ENCODE measurements at regions not wholly inside any gene's neighbourhood (a gene's known extent, or its start where the extent isn't known, plus 50 kb on each side); places are given as distances from the start of the nearest gene placed in this dataset.
A peak's percentile ranks its signal among the peaks of the same experiment; 100 is the strongest.

DNA sequence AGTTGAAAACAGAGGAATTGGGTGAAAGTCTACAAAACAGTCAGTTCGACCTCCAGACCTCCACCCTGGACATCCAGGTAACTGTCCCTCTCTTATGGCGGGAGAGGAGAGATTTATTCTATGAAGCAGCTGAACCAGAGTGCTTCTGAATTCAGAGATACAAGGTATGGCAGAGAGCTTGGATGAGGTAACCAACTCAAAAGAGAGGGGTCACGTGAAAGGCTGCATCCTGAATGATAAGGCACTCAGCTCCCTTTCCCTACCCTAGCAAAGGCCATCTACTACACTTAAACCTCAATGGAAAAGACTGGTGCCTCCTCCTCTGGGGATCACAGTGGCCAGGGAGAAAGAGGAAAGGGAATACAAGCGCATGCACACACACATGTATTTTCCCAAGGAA lies 88.4 kb upstream of the KCNA3 start:
- DNase-seq, result no peak

DNA sequence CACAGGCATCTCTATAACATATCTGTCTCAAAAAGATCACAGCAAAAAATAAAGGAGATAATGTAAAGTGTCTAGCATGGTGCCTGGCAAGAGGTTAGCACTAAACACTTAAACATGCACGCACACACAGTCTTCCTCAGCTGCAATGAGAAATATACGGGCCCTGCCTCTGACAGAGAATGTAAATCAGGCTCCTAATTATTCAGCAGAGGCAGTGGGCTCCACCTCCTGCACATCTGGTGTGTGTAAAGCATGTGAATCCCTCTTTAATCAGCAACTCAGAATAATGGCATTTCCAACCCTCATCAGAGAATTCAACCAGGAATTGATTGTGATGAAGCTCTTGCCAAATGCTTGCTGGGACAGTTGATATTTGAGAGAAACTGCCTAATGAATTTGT lies 85.6 kb upstream of the KCNA3 start:
- no peak for DNase-seq

DNA sequence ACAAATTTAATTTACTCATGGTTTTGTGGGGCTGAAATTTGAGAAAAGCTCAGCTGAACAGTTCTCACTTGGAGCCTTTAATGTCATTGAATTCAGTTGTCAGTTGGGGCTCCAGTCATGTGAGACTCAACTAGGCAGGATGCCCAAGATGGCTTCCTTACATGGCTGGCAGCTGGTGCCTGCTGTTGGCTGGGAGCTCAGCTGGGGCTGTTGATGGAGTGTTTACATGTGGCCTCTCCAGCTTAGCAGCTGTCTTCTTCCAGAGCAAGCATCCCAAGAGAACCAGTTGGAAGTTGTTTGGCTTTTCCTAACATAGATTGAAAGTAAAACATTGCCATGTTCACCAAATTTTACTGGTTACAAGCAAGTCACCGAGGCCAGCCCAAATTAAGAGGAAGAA lies 81.8 kb upstream of the KCNA3 start:
- peak; percentile 89 for DNase-seq

DNA sequence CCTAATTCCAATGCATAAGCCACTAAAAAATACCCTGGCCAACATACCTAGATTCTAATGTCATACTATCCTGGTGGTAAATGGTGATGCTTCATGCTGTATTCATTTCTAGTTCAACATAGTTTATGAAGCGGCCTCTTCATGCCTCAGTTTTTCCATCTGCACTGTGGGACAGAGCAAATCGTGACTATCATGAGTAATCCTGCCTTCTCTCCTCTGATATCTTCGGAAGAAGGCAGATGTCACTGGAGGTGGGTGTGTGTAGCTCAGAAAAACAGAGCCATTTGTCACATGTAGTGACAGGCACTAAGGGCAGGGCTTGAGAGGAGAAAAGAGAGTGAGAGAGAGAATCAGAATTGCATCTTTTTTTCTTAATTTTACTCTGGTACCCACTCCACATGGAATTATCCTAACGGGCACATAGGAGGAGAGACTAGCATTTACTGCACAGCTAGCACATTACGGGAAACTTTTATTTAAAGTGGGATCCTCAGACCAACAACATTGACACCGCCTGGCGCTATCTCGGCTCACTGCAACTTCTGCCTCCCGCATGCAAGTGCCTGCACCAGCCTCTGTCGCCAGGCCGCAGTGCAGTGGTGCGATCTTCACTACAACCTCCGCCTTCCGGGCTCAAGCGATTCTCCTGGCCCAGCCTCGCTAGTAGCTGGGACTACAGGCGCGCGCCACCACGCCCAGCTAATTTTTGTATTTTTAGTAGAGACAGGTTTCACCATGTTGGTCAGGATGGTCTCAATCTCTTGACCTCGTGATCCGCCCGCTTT lies 78.4 kb upstream of the KCNA3 start:
- DNase-seq, result no peak

DNA sequence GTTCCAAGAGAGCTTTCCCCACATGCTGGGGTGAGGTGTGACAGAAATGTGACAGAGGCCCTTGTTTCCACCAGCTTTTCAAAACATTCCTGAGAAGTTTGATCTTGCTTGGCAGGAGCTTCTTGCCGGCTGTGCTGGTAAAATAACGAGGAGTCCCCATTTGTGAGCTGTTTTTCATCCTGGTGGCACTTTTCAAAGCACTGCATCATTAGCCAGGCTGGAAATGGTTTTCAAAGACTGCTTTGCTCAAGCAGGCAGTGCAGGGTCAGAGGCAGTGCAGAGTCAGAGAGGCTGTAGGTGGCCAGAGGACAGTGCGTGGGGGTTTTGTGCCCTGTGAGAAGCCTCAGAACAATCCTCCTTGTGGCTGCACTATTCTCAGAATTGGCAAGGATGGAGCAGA lies 75.8 kb upstream of the KCNA3 start:
- no peak for DNase-seq

DNA sequence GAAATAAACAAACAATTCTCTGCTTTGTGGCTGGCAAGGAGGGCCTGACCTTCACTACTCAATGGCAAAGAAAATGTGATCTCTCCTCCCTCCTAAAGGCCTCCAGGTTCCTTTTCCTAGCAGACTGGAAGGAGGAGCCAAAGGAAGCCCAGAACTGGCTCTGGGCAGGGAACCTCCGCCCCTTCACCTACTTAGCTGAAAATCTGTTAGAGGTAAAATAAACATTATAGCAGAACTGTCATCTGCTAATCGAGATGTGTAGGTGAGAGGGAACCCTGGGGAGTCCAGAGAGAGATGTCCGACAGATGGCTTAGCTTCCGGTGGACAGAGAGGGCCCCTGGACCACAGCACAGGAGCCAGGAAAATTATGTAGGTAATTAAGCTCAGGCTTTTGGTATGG lies 75.2 kb upstream of the KCNA3 start:
- no peak for DNase-seq

DNA sequence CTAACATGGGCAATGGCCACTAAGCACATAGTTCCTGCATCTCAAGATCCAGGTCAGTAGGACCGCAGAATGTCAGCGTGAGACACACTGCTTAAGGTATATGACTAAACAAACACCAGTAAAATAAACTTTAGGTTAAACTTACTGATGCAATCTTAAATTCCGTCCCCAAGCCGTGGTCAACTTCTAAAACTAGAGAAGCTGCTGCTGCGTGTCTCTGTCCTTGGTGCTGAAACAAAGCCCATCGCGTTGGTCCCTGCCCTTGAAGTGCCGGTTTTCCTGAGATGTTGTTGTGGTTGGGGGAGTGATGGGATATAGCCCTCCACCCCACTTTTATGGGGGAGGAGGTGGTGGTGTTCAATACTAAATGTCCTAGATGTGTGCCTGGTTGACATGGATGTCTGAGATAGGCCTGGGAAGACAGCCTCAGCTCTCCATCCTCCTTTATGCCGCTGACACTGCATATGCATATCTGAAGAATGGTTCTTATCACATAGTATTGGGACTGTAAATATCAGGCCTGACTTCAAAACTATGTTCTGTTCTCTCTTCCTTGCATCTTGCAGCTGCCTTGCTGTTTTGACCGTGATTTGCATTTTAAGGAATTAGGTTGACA lies 72.0 kb upstream of the KCNA3 start:
- no peak for DNase-seq

DNA sequence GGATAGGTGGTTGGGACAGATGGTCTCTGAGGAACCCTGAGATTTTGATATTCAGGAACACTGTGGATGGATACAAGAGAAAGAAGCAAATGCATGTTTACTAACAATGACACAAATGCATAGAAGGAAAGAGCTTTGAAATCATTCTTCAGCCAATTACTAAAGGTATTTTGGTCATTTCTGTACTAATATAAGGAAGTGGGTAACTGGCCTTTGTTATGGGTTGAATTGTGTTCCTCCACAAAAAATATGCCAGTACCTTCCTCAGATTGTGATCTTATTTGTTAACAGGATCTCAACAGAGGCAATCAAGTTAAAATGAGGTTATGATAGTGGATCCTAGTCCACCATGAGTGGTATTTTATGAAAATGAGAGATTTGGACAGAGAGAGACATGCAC lies 68.7 kb upstream of the KCNA3 start:
- DNase-seq, result no peak

DNA sequence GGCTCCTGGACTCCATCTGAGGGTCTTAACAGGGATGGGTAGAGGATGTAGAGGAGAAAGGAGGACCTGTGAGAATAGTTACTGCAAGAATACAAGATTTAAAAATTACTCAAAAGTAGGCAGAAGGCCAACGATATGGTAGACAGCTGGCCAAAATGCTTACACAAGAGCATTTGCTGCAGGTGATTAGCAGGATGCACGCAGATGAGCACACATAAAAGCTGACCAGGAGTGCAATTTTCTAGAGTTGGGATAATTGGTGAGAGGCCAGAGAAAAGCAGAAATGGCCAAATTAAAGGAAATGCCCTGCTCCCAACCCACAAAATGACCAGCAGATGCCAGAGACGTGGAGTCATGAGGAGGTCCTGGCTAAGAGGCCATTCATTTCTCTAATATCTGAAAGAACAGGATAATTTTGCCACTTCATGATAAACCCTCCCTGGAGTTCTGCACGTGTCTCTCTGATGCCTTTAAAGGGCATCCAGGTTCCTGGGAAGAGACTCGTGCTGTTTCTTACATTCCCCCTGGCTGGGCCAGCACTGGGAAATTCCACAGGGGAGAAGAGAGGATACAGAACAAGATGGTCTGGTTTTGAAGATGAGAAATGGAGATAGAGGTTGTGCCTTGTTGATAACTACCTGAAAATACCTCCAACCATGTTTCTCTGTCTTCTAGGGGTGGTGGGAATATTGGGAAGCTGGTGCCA lies 62.3 kb upstream of the KCNA3 start:
- DNase-seq, result no peak

DNA sequence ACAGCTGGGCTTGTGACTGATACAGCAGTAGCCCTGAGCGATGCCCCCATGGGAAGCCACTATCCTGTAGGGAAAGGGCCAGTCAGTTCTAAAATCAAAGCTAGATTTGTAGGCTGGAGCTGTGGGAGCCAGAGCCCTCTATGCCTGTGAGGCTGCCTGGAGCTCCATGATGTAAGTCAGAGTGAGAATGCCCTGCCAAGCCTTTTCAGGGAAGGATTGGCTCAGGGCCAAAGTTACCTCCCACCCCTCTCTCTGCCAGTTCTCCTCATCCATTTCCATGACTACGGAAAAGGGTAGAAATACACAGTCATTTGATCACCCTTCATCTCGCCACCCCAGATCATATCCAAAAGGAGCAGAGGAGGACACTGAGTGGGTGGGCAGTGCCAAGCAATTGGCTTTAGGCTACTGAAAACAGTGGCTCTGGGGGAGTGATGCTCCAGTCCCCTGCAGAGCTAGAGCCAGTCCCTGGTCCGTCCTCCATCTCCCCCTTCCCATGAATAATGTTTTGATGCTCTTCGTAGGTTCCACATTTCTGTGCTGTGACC lies 59.5 kb upstream of the KCNA3 start:
- peak; percentile 31 for DNase-seq

DNA sequence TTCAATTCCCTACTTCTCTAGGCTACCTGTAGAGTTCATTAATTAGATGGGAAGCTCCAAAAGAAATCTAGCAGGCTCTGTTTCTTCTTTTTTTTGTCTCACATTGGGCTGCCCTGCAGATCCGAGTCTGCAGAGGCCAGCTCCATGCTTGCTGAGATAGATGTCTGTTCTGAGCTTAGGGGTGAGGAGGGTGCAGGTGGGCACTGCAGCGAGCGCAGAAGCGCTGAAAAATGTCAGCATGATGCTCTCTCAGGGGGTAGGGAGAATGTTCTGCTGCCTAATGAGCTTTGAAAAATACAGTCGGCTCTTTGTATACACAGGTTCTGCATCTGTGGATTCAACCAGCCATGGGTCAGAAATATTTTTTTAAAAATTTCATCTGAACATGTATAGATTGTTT lies 56.8 kb upstream of the KCNA3 start:
- DNase-seq, result no peak

DNA sequence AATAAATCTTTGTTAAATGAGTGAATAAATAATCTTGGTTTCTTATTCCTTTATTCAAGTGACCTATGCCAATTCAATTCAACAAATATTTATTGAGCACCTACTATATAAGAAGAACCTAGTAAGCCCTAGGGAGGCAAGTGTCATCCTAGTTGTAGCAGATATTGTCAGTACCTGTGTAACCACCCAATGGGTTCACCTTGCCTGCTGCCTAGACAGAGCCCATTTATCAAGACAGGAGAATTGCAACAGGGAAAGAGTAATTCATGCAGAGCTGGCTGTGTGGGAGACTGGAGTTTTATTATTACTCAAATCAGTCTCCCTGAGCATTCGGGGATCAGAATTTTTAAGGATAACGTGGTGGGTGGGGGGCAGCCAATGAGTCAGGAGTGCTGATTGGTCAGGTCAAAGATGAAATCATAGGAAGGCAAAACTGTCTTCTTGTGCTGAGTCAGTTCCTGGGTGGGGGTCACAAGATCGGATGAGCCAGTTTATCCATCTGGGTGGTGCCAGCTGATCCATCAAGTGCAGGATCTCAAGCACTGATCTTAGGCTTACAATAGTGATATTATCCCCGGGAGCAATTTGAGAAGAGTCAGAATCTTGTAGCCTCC lies 53.8 kb upstream of the KCNA3 start:
- DNase-seq, result no peak

DNA sequence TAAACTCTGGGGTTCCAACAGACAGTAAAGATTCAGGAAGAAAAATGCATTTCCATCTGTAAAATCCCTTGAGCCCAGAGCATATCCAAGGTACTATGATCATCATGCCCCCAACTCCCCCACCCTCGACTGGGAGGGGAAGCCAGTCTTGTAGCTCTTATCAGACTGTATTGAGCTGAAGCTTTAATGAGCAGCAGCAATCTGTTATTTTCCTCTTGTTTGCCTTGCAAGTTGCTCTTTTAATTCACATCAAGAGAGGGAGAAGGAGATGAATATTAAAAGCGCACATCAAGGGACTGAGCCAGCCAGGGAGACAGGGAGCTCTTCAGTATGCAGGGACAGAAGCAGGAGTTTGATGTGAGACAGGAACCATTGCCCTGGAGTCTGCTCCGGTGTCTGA lies 52.5 kb upstream of the KCNA3 start:
- DNase-seq, result no peak

DNA sequence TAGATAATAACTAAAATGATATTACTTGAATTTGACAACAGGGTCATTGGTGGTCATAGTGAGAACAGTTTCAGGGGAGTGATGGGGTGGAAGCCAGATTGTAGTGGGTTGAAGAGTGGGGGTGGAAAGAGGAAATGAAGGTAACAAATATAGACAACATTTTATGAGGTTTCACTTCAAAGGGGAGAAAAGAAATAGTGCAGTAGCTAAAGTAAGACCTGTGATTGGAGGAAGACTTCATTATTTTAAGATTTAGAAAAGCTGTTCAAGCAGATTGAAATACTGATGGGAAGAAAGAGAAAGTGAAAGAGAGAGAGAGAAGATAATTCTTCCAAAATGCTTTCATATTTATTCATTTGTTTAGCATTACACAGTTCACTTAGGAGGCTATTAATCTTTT lies 52.0 kb upstream of the KCNA3 start:
- DNase-seq, result no peak
